GM12874 (cell line): ENCODE measurements at regions not wholly inside any gene's neighbourhood (a gene's known extent, or its start where the extent isn't known, plus 50 kb on each side); places are given as distances from the start of the nearest gene placed in this dataset.

Experiments
- TF ChIP-seq, protein P1 (sequence below): IDR thresholded peaks from 2 replicates; pipeline ENCODE4 v1.5.1; 2011; ENCODE audit warnings: low read depth, mild to moderate bottlenecking, control low read depth, low read length, moderate library complexity; ENCODE audit not compliant: insufficient read depth

DNA sequence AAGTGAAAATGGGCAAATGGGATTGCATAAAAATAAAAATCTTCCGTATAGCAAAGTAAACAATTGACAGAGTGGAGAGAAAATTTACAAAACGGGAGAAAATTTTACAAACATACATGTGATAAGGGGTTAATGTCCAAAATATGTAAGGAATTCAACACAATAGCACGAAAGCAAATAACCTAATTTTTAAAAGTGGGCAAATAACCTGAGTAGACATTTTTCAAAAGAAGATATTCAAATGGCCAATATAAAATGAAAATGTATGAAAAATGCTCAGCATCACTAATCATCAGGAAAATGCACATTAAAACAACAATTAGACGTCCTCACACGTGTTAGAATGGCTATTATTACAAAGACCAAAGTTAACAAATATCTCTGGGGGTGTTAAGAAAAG lies 441.5 kb downstream of the HTR1B start:
- TF ChIP-seq, protein P1, sequence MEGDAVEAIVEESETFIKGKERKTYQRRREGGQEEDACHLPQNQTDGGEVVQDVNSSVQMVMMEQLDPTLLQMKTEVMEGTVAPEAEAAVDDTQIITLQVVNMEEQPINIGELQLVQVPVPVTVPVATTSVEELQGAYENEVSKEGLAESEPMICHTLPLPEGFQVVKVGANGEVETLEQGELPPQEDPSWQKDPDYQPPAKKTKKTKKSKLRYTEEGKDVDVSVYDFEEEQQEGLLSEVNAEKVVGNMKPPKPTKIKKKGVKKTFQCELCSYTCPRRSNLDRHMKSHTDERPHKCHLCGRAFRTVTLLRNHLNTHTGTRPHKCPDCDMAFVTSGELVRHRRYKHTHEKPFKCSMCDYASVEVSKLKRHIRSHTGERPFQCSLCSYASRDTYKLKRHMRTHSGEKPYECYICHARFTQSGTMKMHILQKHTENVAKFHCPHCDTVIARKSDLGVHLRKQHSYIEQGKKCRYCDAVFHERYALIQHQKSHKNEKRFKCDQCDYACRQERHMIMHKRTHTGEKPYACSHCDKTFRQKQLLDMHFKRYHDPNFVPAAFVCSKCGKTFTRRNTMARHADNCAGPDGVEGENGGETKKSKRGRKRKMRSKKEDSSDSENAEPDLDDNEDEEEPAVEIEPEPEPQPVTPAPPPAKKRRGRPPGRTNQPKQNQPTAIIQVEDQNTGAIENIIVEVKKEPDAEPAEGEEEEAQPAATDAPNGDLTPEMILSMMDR = no peak

DNA sequence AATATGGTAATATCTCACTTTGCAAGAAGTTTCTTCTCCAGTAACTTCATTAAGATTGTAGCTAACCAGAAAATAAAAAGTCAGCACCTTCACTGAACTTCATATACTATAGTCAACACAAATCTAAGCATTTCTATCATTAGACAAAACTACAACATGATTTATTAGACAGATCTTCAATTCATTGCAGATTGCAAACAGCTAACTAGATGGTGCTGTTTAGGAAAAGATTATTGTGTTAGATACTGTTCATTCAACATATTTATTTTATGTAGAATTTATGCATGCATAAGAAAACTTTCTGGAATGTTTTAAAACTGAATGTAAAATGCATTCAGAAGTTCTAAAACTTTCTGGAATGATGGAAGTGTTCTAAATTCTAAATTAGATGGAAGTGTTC lies 442.1 kb downstream of the HTR1B start:
- TF ChIP-seq, protein P1 = no peak

DNA sequence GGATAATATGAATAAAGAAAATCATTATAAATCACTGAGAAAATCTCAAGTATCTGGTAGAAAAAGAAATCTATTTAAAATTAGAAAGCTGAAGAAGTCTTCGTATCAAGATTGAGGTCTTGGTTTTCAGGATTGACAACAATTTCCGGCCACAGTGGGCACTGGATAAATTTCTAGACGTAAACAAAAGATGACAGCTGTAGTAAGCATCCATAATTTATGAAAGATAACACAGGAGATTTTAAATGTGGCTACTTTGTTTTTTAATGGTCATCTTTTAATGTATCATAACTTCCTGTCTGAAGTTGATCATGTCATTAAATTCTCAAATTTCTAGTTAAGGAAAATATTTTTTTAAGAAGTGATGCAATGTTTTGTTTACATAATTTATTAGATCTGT lies 444.2 kb downstream of the HTR1B start:
- TF ChIP-seq, protein P1 = no peak

DNA sequence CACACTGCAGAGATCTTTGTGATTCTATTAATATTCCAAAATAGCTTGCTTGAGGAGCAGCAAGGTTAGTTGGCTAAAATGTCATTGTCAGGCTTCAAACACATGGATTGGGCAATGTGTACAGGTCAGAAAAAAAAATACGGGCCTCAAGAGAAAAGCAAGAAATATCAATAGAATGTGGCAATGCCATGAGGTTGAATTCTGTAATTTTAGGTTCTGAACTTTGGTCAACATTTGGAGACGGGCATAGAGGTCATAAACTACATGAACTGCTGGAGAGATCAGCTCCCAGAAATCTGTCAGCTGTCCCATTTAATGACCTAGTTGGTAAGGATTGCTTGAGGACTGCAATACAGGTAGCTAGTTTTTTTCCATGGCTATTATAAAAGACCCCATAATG lies 445.8 kb downstream of the HTR1B start:
- TF ChIP-seq, protein P1 = no peak

DNA sequence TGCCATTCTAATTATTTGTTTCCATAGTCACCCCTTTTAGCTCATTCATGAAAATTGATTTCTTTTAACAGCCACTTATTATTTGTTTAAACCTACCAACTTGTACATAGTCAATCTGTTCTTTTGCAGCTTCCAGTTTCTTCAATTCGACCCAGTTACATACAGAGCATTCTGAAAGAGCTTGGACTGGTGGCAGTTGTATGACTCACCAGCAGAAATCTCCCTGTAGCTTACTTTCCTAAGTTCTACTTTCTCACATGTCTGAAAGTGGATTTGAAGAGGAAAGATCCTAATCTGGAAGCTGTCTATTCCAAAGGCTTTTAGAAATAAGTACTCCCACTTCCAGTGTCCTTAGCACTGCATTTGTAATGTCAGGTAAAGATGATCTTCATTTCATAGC lies 447.9 kb downstream of the HTR1B start:
- TF ChIP-seq, protein P1 = no peak

DNA sequence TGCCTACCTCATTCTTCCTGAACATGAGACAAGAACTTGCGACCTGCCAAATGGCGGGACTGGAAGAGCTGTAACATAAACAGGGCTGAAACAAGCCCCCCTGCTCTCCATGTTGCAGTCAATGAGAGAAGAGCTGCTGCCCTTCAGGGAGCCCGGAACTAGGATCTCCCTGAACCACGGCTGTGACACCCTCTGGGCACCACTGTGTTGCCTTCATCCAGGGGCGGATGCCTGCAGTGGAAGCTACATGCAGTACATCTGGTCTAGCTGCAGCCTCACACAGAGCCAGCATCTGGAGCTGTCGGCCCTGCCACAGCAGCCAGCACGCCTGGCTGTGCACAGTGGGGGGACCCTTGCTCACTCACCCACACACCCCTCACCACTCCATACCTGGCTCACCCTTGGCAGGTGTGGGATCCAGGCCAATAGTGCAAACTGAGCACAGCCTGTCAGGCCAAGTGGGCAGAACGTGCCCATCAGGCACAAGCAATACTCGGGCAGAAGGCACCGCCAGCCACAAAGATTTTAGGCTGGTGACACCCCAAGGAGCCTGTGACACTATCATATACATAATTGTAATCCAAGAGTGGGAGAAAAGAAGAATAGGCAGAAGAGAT lies 451.3 kb downstream of the HTR1B start:
- TF ChIP-seq, protein P1 = no peak

DNA sequence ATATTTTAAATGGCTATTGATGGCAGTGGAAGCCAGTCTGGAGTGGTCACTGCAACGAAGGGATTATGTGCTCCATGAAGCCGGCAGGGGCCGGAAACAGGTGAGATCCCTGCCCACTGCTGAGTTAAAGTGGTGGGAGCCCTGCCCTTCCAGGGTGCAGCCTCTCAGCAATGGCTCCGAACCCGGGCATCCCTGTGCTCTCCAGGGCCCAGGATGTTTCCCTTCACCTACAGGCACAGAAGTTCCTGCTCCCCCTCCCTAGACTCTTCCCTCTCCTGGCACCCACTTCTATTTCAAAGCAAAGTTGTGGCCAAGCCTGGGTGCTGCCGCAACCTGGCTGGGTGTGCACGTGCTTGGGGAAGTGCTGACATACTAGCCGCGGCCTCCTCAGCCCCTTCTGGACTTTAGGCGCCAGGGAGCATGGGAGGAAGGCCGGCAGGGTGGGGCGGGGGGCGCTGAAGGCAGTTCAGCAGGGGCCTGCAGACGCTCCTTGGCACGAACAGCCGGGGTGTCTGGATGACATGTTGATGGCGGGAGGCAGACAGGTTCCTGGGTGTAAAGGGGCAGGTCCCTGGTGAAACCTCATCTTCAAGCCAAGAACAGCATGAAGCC lies 452.3 kb downstream of the HTR1B start:
- TF ChIP-seq, protein P1 = no peak

DNA sequence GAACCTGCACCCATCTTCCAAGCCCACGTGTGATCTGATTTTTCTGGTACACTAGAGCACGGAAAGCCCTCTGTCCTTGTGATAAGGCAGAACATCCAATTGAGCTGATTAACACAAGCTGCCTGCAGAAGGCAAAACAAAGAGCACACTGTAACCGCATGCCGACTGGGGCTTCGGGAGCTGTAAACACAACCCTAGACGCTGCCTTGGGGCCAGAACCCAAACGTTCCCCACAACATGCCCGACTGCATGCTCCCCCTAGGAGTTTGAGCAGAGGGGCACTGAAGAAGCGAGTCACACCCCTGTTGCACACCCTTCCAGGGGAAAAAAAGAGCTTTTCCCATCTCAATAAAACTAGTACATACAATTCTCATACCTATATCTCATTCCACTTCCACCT lies 470.7 kb downstream of the HTR1B start:
- TF ChIP-seq, protein P1 = no peak
